ENCODE measurements at regions not wholly inside any gene's neighbourhood (a gene's known extent, or its start where the extent isn't known, plus 50 kb on each side); places are given as distances from the start of the nearest gene placed in this dataset.

GRCh38 chr5:25851301-25851700 lies 1187.1 kb downstream of the CDH9 start:
- H3K9ac ChIP-seq (ENCODE audit: low read length), result no peak overlapping the region
- H3K36me3 ChIP-seq (replicated peaks in 1 of 2; ENCODE audit: control extremely low read depth in 1 of 2, control insufficient read depth in 1 of 2, extremely low read depth in 1 of 2, insufficient read depth in 2 of 2, low read length in 1 of 2), result no peaks in the 10 kb centered on the region
- H3K4me1 ChIP-seq (ENCODE audit: control insufficient read depth in 2 of 2, insufficient read depth in 2 of 2, low read length in 2 of 2), result no peaks in the 10 kb centered on the region
- H4K20me1 ChIP-seq (ENCODE audit: control insufficient read depth, insufficient read depth, low read length, poor library complexity, severe bottlenecking), result no peaks in the 10 kb centered on the region
- no peaks in the 10 kb centered on the region for H3K27me3 ChIP-seq (replicated peaks in 1 of 4; ENCODE audit: control extremely low read depth in 1 of 4, control insufficient read depth in 3 of 4, insufficient read depth in 4 of 4, low read length in 3 of 4)
- ATAC-seq (ENCODE audit: low read depth), result no peak
- WGBS (ENCODE audit: insufficient coverage), result 86% methylated on average over 9 of the region's 9 CpGs
- H2AFZ ChIP-seq (ENCODE audit: insufficient read depth, low read depth, low read length, poor library complexity, severe bottlenecking), result no peak overlapping the region
- Mint-ChIP-seq H3K27ac (no peak overlapping the region), H3K27me3 (no peaks in the 10 kb centered on the region), H3K4me1 (no peaks in the 10 kb centered on the region), H3K9me3 (ENCODE audit: insufficient read depth) (no peaks in the 10 kb centered on the region), H3K4me3 (no peak overlapping the region)
- H3K4me3 ChIP-seq (ENCODE audit: control extremely low read depth in 1 of 5, extremely low read depth in 1 of 5, insufficient read depth in 1 of 5, low read depth in 2 of 5, low read length in 4 of 5), result no peak overlapping the region
- intact Hi-C loops (cut with micrococcal nuclease), result no loop called here
- TF ChIP-seq CTCF (IDR thresholded peaks at IDR 0.05), result no peak
- TF ChIP-seq EZH2 (IDR thresholded peaks at IDR 0.05; ENCODE audit: borderline replicate concordance, insufficient read depth, low read depth, low read length, poor library complexity, severe bottlenecking), result no peak
- ChIA-PET POLR2A (no interaction called here), CTCF (no interaction called here)
- no peak overlapping the region for H3K4me2 ChIP-seq (replicated peaks; ENCODE audit: low read depth, low read length, poor library complexity, severe bottlenecking)
- no peaks in the 10 kb centered on the region for H3K79me2 ChIP-seq (ENCODE audit: control insufficient read depth, insufficient read depth, low read length)
- no peak for DNase-seq
- H3K9me3 ChIP-seq (ENCODE audit: control extremely low read depth in 1 of 3, control insufficient read depth in 2 of 3, insufficient read depth in 1 of 3, low read length in 2 of 3), result peaks cover 0 to 3% (median 0%) of the 10 kb centered on the region in 3 donors
- H3K27ac ChIP-seq (ENCODE audit: low read length in 2 of 2), result no peak overlapping the region

- H3K36me3 ChIP-seq (replicated peaks in 1 of 2; ENCODE audit: control extremely low read depth in 1 of 2, control insufficient read depth in 1 of 2, extremely low read depth in 1 of 2, insufficient read depth in 2 of 2, low read length in 1 of 2), result no peaks in the 10 kb centered on the region
- H3K27ac ChIP-seq (ENCODE audit: low read length in 2 of 2), result no peak overlapping the region
- Mint-ChIP-seq H3K27me3 (no peaks in the 10 kb centered on the region), H3K9me3 (ENCODE audit: insufficient read depth) (no peaks in the 10 kb centered on the region), H3K4me1 (no peaks in the 10 kb centered on the region), H3K4me3 (no peak overlapping the region), H3K27ac (no peak overlapping the region)
- no peak overlapping the region for H3K4me2 ChIP-seq (replicated peaks; ENCODE audit: low read depth, low read length, poor library complexity, severe bottlenecking)
- no peak overlapping the region for H3K4me3 ChIP-seq (ENCODE audit: control extremely low read depth in 1 of 5, extremely low read depth in 1 of 5, insufficient read depth in 1 of 5, low read depth in 2 of 5, low read length in 4 of 5)
- H3K9ac ChIP-seq (ENCODE audit: low read length), result no peak overlapping the region
- no peaks in the 10 kb centered on the region for H3K79me2 ChIP-seq (ENCODE audit: control insufficient read depth, insufficient read depth, low read length)
- H2AFZ ChIP-seq (ENCODE audit: insufficient read depth, low read depth, low read length, poor library complexity, severe bottlenecking), result no peak overlapping the region
- DNase-seq, result no peak
- TF ChIP-seq CTCF (IDR thresholded peaks at IDR 0.05) (no peak), EZH2 (IDR thresholded peaks at IDR 0.05; ENCODE audit: borderline replicate concordance, insufficient read depth, low read depth, low read length, poor library complexity, severe bottlenecking) (no peak)
- POLR2A ChIA-PET, result no interaction called here
- no peaks in the 10 kb centered on the region for H3K27me3 ChIP-seq (replicated peaks in 1 of 4; ENCODE audit: control extremely low read depth in 1 of 4, control insufficient read depth in 3 of 4, insufficient read depth in 4 of 4, low read length in 3 of 4)
- CTCF ChIA-PET, result no interaction called here
- H3K9me3 ChIP-seq (ENCODE audit: control extremely low read depth in 1 of 3, control insufficient read depth in 2 of 3, insufficient read depth in 1 of 3, low read length in 2 of 3), result peaks cover 0 to 3% (median 0%) of the 10 kb centered on the region in 3 donors
- 92% methylated on average over 2 of the region's 5 CpGs for WGBS (ENCODE audit: insufficient coverage)
- intact Hi-C loops (cut with micrococcal nuclease), result no loop called here
- no peaks in the 10 kb centered on the region for H3K4me1 ChIP-seq (ENCODE audit: control insufficient read depth in 2 of 2, insufficient read depth in 2 of 2, low read length in 2 of 2)
- H4K20me1 ChIP-seq (ENCODE audit: control insufficient read depth, insufficient read depth, low read length, poor library complexity, severe bottlenecking), result no peaks in the 10 kb centered on the region
- no peak for ATAC-seq (ENCODE audit: low read depth)
Observed at GRCh38 chr5:25850581-25850980, 1187.8 kb downstream of the CDH9 start.

Measured in B cell (primary cell).